Neural cell (in vitro differentiated cells): ENCODE measurements at regions not wholly inside any gene's neighbourhood (a gene's known extent, or its start where the extent isn't known, plus 50 kb on each side); places are given as distances from the start of the nearest gene placed in this dataset.

Experiments used
- H2AFZ ChIP-seq: fragments of 200-600, 300-800 bp; sonication (generic), shearing (Covaris generic); 2 replicates; pipeline ENCODE4 v1.6.0; 2014; ENCODE audit warnings: low read depth, mild to moderate bottlenecking, antibody characterized with exemption, low read length, moderate library complexity
- H3F3A ChIP-seq: fragments of 200-600 bp; shearing (Covaris generic); 2 replicates; pipeline ENCODE4 v1.6.1; 2016; ENCODE audit warnings: mild to moderate bottlenecking, moderate library complexity, mixed read lengths, antibody characterized with exemption, low read length; ENCODE audit not compliant: insufficient read depth, poor library complexity, severe bottlenecking
- H3K27ac ChIP-seq: fragments of 200-600, 300-800 bp; sonication (generic), shearing (Covaris generic); 2 replicates; pipeline ENCODE4 v1.5.1; 2014; ENCODE audit warnings: mild to moderate bottlenecking, low read length, moderate library complexity
- H3K27me3 ChIP-seq: fragments of 300-800, 200-600 bp; sonication (generic), shearing (Covaris generic); 2 replicates; pipeline ENCODE4 v1.6.0; 2014; ENCODE audit warnings: mild to moderate bottlenecking, low read depth, low read length, moderate library complexity; ENCODE audit not compliant: insufficient read depth
- H3K36me3 ChIP-seq: fragments of 300-800, 200-600 bp; sonication (generic), shearing (Covaris generic); 2 replicates; pipeline ENCODE4 v1.5.1; 2014; ENCODE audit warnings: mild to moderate bottlenecking, antibody characterized with exemption, low read length, moderate library complexity; ENCODE audit not compliant: insufficient read depth
- H3K4me2 ChIP-seq: fragments of 300-800, 200-600 bp; sonication (generic), shearing (Covaris generic); 2 replicates; pipeline ENCODE4 v1.6.0; 2014; ENCODE audit warnings: mild to moderate bottlenecking, low read length
- H3K4me3 ChIP-seq: fragments of 300-800, 200-600 bp; sonication (generic), shearing (Covaris generic); 2 replicates; pipeline ENCODE4 v1.5.1; 2014; ENCODE audit warnings: mild to moderate bottlenecking, low read length, moderate library complexity
- H3K79me2 ChIP-seq: fragments of 200-600 bp; shearing (Covaris generic); replicated peaks from 2 replicates; pipeline ENCODE4 v1.6.0; 2014; ENCODE audit warnings: mild to moderate bottlenecking, low read length, moderate library complexity; ENCODE audit not compliant: insufficient read depth
- H3K9ac ChIP-seq: fragments of 300-800, 200-600 bp; sonication (generic), shearing (Covaris generic); 2 replicates; pipeline ENCODE4 v1.6.1; 2016; ENCODE audit warnings: mild to moderate bottlenecking, low read length, mixed read lengths
- H3K9me2 ChIP-seq: fragments of 200-600 bp; shearing (Covaris generic); 2 replicates; pipeline ENCODE4 v1.6.1; 2016; ENCODE audit warnings: mild to moderate bottlenecking, low read length, mixed read lengths; ENCODE audit not compliant: insufficient read depth
- H3K9me3 ChIP-seq: fragments of 200-600, 300-800 bp; sonication (generic), shearing (Covaris generic); 2 replicates; pipeline ENCODE4 v1.6.1; 2016; ENCODE audit warnings: mild to moderate bottlenecking, mixed run types, low read length, moderate library complexity, mixed read lengths
- H4K20me1 ChIP-seq: fragments of 200-600 bp; shearing (Covaris generic); 2 replicates; pipeline ENCODE4 v1.6.1; 2016; ENCODE audit warnings: mild to moderate bottlenecking, mixed run types; ENCODE audit not compliant: insufficient read depth
- CTCF ChIP-seq: fragments of 450-650 bp; IDR thresholded peaks from 2 replicates; pipeline ENCODE4 v1.5.1; 2014; ENCODE audit warnings: antibody characterized with exemption, mild to moderate bottlenecking, moderate library complexity; ENCODE audit not compliant: poor library complexity, severe bottlenecking
- EP300 ChIP-seq: fragments of 450-650 bp; conservative IDR thresholded peaks from 2 replicates; pipeline ENCODE4 v1.6.1; 2014; ENCODE audit warnings: antibody characterized with exemption, mild to moderate bottlenecking, moderate library complexity; ENCODE audit not compliant: poor library complexity, severe bottlenecking
- EZH2 ChIP-seq: fragments of 200-600, 300-800 bp; shearing (Covaris generic), sonication (generic); IDR thresholded peaks from 2 replicates; pipeline ENCODE4 v1.6.1; 2014; ENCODE audit warnings: antibody characterized with exemption, low read length, borderline replicate concordance, mild to moderate bottlenecking; ENCODE audit not compliant: insufficient read depth, poor library complexity, severe bottlenecking
- MXI1 ChIP-seq: fragments of 450-650 bp; conservative IDR thresholded peaks from 2 replicates; pipeline ENCODE4 v1.6.1; 2014; ENCODE audit warnings: antibody characterized with exemption, mild to moderate bottlenecking; ENCODE audit not compliant: poor library complexity, severe bottlenecking
- POLR2AphosphoS5 ChIP-seq: IDR thresholded peaks from 2 replicates; pipeline ENCODE4 v1.6.1; 2012
- RAD21 ChIP-seq: fragments of 450-650 bp; conservative IDR thresholded peaks from 2 replicates; pipeline ENCODE4 v1.6.1; 2014; ENCODE audit warnings: antibody characterized with exemption, mild to moderate bottlenecking, moderate library complexity
- SMC3 ChIP-seq: fragments of 450-650 bp; conservative IDR thresholded peaks from 2 replicates; pipeline ENCODE4 v1.6.1; 2014; ENCODE audit warnings: antibody characterized with exemption, mild to moderate bottlenecking, moderate library complexity; ENCODE audit not compliant: poor library complexity
- TAF1 ChIP-seq: IDR thresholded peaks from 2 replicates; pipeline ENCODE4 v1.6.1; 2012; ENCODE audit warnings: low read depth
- TF ChIP-seq, protein P1 (sequence below): IDR thresholded peaks from 2 replicates; pipeline ENCODE4 v1.6.1; 2012; ENCODE audit warnings: borderline replicate concordance

DNA sequence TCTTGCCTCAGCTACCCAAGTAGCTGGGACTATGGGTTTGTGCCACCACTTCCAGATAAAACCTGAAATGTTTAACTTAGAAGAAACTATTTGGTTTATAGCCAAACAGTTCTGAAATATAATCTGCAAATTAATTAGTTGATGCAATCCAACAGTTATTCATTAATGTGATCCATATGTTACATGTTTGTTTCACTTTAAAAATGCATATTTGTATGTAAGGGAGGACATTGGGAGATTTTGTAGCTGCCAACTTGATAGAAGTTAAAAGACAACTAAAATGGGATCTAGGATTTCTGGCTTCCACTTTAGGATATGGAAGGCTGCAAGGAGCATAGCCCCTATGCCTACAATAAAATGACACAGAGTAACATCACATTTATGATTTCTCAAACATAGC, 532.5 kb upstream of the SLC10A2 start:
- no peaks in the 10 kb centered on the region for H3K36me3 ChIP-seq
- H3F3A ChIP-seq, result no peaks in the 10 kb centered on the region
- H3K27me3 ChIP-seq, result no peaks in the 10 kb centered on the region
- H3K79me2 ChIP-seq, result no peaks in the 10 kb centered on the region
- H4K20me1 ChIP-seq, result no peaks in the 10 kb centered on the region
- H3K9me2 ChIP-seq, result no peaks in the 10 kb centered on the region
- H3K4me2 ChIP-seq, result no peak overlapping the region
- no peak overlapping the region for H3K4me3 ChIP-seq
- H3K27ac ChIP-seq, result no peak overlapping the region
- H2AFZ ChIP-seq, result no peak overlapping the region
- no peak overlapping the region for H3K9ac ChIP-seq
- H3K9me3 ChIP-seq, result no peaks in the 10 kb centered on the region
- no peak for TF ChIP-seq SMC3
- no peak for TF ChIP-seq TAF1
- no peak for TF ChIP-seq RAD21
- TF ChIP-seq MXI1, result no peak
- TF ChIP-seq CTCF, result no peak
- no peak for TF ChIP-seq EP300
- TF ChIP-seq POLR2AphosphoS5, result no peak
- TF ChIP-seq, protein P1, sequence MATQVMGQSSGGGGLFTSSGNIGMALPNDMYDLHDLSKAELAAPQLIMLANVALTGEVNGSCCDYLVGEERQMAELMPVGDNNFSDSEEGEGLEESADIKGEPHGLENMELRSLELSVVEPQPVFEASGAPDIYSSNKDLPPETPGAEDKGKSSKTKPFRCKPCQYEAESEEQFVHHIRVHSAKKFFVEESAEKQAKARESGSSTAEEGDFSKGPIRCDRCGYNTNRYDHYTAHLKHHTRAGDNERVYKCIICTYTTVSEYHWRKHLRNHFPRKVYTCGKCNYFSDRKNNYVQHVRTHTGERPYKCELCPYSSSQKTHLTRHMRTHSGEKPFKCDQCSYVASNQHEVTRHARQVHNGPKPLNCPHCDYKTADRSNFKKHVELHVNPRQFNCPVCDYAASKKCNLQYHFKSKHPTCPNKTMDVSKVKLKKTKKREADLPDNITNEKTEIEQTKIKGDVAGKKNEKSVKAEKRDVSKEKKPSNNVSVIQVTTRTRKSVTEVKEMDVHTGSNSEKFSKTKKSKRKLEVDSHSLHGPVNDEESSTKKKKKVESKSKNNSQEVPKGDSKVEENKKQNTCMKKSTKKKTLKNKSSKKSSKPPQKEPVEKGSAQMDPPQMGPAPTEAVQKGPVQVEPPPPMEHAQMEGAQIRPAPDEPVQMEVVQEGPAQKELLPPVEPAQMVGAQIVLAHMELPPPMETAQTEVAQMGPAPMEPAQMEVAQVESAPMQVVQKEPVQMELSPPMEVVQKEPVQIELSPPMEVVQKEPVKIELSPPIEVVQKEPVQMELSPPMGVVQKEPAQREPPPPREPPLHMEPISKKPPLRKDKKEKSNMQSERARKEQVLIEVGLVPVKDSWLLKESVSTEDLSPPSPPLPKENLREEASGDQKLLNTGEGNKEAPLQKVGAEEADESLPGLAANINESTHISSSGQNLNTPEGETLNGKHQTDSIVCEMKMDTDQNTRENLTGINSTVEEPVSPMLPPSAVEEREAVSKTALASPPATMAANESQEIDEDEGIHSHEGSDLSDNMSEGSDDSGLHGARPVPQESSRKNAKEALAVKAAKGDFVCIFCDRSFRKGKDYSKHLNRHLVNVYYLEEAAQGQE, result no peak
- no peak for TF ChIP-seq EZH2

GRCh38 chr13:103573446-103573845, 507.2 kb upstream of the SLC10A2 start:
- no peak for TF ChIP-seq POLR2AphosphoS5
- no peak for TF ChIP-seq RAD21
- no peak for TF ChIP-seq EP300
- TF ChIP-seq MXI1, result no peak
- TF ChIP-seq CTCF, result no peak
- no peak for TF ChIP-seq EZH2
- no peak for TF ChIP-seq TAF1
- TF ChIP-seq, protein P1, result no peak
- no peak for TF ChIP-seq SMC3
- Histone ChIP-seq H3K9me2 (no peaks in the 10 kb centered on the region), H3K36me3 (no peaks in the 10 kb centered on the region), H3K4me3 (no peak overlapping the region), H3K79me2 (no peaks in the 10 kb centered on the region), H3K9me3 (no peaks in the 10 kb centered on the region), H3F3A (no peaks in the 10 kb centered on the region), H3K27ac (no peak overlapping the region), H4K20me1 (no peaks in the 10 kb centered on the region), H2AFZ (no peak overlapping the region), H3K4me2 (no peak overlapping the region), H3K9ac (no peak overlapping the region), H3K27me3 (no peaks in the 10 kb centered on the region)
